Epithelial cell of proximal tubule (primary cell): ENCODE measurements at regions not wholly inside any gene's neighbourhood (a gene's known extent, or its start where the extent isn't known, plus 50 kb on each side); places are given as distances from the start of the nearest gene placed in this dataset.

ENCODE experiments used
- DNase-seq: peaks from one replicate; pipeline ENCODE4 v3.0.0-alpha.2; 2011; ENCODE audit warnings: low read depth
- H3K4me3 ChIP-seq: 2 replicates; pipeline ENCODE4 v1.5.1; 2011; ENCODE audit warnings: low read depth, mild to moderate bottlenecking, low read length
- CTCF ChIP-seq: conservative IDR thresholded peaks from 2 replicates; pipeline ENCODE4 v1.5.1; 2012; ENCODE audit warnings: low read depth, mild to moderate bottlenecking, low read length

- no peak overlapping the region for H3K4me3 ChIP-seq
- TF ChIP-seq CTCF: no peak
- DNase-seq: peak; percentile 42
Measured at GRCh38 chr4:129355031-129355430, 259.1 kb downstream of the C4orf33 start.

GRCh38 chr4:129355516-129355915 is 259.6 kb downstream of the C4orf33 start:
- no peak overlapping the region for H3K4me3 ChIP-seq
- TF ChIP-seq CTCF: no peak
- peak; percentile 20 for DNase-seq

GRCh38 chr4:129358571-129358970 is 262.6 kb downstream of the C4orf33 start:
- TF ChIP-seq CTCF: no peak
- H3K4me3 ChIP-seq: no peak overlapping the region
- peak; percentile 56 for DNase-seq

GRCh38 chr4:129359461-129359860 is 263.5 kb downstream of the C4orf33 start:
- no peak for TF ChIP-seq CTCF
- no peak for DNase-seq
- H3K4me3 ChIP-seq: no peak overlapping the region

GRCh38 chr4:129362691-129363274 is 266.8 kb downstream of the C4orf33 start:
- DNase-seq: peak; percentile 20
- peak; percentile 90 for TF ChIP-seq CTCF
- no peak overlapping the region for H3K4me3 ChIP-seq

- H3K4me3 ChIP-seq: no peak overlapping the region
- DNase-seq: no peak
- TF ChIP-seq CTCF: no peak
Measured at GRCh38 chr4:129364747-129365452, 268.9 kb downstream of the C4orf33 start.
